Activated naive CD8-positive, alpha-beta T cell treated with anti-CD3 and anti-CD28 coated beads, Interleukin-2, amount 50 U/mL, for 24 hours (primary cell): ENCODE measurements at regions not wholly inside any gene's neighbourhood (a gene's known extent, or its start where the extent isn't known, plus 50 kb on each side); places are given as distances from the start of the nearest gene placed in this dataset.

ENCODE experiments used
- ATAC-seq: fragments of 150-1000 bp; cut with Tn5 transposase; one replicate; pipeline ENCODE4 v1.10.0; 2021
- DNase-seq: peaks from one replicate; pipeline ENCODE4 v3.0.0; 2021
- H3K27ac Mint-ChIP-seq: one replicate; pipeline ENCODE4 v1.8.0; 2021; ENCODE audit warnings: mild to moderate bottlenecking, mixed read lengths
- H3K27me3 Mint-ChIP-seq: one replicate; pipeline ENCODE4 v1.8.0; 2021; ENCODE audit warnings: mixed read lengths
- H3K36me3 Mint-ChIP-seq: one replicate; pipeline ENCODE4 v1.8.0; 2021; ENCODE audit warnings: low read depth, mixed read lengths
- H3K4me1 Mint-ChIP-seq: one replicate; pipeline ENCODE4 v1.8.0; 2021; ENCODE audit warnings: mixed read lengths
- H3K4me3 Mint-ChIP-seq: one replicate; pipeline ENCODE4 v1.8.0; 2021; ENCODE audit warnings: mild to moderate bottlenecking, moderate library complexity, mixed read lengths
- H3K9me3 Mint-ChIP-seq: one replicate; pipeline ENCODE4 v1.8.0; 2021; ENCODE audit warnings: mixed read lengths

DNA sequence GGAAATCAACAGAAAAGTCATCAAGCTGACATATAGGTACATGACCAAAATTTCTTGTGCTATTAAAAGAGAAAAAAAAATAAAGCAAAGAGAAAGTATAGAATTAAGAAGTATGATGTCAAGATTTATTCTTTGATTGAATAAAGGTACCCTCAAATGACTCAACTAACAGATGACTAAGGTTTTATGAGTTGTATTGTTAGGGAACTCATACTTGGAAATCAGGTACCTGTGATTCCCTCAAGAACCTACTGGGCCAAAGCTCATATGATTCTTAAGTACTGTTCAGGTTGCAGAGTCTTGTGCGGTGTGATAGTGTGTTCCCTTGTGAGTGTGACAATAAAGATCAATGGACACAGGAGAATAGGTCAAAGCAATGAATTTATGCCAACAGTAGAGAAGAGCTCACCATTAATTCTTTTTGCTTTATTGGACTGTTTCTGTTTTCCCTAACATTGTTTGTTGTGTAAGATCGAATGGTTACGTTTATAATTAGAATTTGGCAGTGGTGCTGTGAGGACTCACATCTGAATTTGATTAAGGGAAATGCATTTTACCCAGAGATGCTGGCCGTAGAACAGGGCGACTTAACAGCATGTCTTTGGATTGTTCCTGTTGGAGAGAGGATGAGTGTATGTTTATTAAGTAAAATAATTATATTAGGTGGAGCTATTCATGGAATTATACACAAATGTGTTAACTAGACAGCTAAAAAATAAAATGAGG, 293.2 kb upstream of the SEMA3D start:
- Mint-ChIP-seq H3K4me1 (no peaks in the 10 kb centered on the region), H3K27me3 (no peaks in the 10 kb centered on the region), H3K9me3 (no peaks in the 10 kb centered on the region), H3K27ac (no peak overlapping the region), H3K36me3 (no peaks in the 10 kb centered on the region), H3K4me3 (no peak overlapping the region)
- no peak for ATAC-seq
- DNase-seq: no peak

DNA sequence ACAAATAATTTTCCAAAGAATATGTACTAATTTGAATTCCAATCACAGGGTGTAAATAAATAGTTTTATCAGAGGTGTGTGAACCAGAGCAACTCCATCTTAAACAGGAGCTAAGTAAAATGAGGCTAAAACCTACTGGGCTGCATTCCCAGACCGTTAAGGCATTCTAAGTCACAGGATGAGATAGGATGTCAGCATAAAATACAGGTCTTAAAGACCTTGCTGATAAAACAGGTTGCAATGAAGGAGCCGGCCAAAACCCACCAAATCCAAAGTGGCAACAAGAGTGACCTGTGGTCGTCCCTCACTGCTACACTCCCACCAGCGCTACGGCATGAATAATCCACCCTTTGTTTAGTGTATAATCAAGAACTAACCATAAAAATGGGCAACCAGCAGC, 291.7 kb upstream of the SEMA3D start:
- H3K27ac Mint-ChIP-seq: no peak overlapping the region
- no peaks in the 10 kb centered on the region for H3K9me3 Mint-ChIP-seq
- DNase-seq (no peak), ATAC-seq (no peak)
- H3K36me3 Mint-ChIP-seq: no peaks in the 10 kb centered on the region
- H3K4me1 Mint-ChIP-seq: no peaks in the 10 kb centered on the region
- H3K27me3 Mint-ChIP-seq: no peaks in the 10 kb centered on the region
- no peak overlapping the region for H3K4me3 Mint-ChIP-seq

DNA sequence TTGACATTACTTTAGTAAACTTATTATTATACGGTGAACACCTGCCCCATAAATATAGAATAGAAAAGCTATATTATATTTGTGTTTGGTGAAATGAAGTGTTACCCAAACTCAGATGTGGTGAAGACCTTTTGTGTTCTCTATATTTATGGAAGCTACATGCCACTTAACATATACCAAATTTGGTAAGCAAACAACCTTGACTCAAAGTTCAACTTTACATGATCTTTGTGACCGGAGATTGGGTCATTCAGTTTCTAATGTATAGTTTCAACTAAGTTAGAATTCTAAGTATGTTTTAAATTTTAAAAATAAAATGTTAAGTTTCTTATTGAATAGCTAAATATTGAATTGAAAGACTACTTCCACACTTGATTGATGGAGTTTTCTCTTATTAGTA, 288.6 kb upstream of the SEMA3D start:
- Mint-ChIP-seq H3K36me3 (no peaks in the 10 kb centered on the region), H3K4me3 (no peak overlapping the region), H3K9me3 (peaks cover 3% of the 10 kb centered on the region), H3K27ac (no peak overlapping the region), H3K27me3 (no peaks in the 10 kb centered on the region), H3K4me1 (peaks cover 8% of the 10 kb centered on the region)
- DNase-seq: no peak
- ATAC-seq: no peak

DNA sequence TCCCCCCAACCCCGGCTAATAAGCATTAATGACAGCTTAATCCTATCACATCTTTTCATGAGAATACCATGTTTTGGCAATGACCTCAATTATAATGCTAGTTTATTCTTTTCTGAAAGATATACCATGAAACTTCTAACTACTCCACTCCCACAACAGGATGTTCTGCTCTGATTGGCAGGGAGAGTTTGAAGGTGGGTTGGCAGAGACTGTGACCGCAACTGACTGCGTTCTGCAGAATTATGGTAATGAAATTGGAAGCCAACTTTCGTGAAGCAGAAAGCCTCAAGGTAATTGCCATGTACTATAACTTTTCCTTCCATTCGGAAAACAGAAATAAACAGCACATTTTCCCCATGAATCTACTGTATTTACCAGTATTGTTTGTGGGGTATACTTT, 288.2 kb upstream of the SEMA3D start:
- no peaks in the 10 kb centered on the region for H3K27me3 Mint-ChIP-seq
- ATAC-seq: no peak
- H3K4me1 Mint-ChIP-seq: peaks cover 8% of the 10 kb centered on the region

DNA sequence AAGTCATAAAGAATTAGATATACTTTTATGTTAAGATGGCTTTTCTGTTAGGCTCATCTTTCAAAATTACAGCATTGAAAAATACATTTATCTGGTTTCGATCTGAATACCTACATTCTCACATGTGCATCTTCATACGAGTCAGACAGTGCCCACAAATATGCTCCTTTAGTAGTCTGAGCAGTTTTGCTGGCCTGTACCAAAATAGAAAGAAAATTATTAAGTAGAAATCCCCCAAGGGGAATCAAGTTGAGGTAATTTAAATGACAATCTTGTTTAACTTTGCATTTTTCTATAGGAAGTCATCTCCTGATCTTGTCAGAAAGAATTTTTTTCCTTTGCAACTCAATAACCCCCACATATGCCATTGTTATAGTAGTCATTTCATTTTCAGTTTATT, 287.4 kb upstream of the SEMA3D start:
- DNase-seq (no peak), ATAC-seq (no peak)
- peaks cover 8% of the 10 kb centered on the region for H3K4me1 Mint-ChIP-seq
- no peaks in the 10 kb centered on the region for H3K36me3 Mint-ChIP-seq
- H3K4me3 Mint-ChIP-seq: no peak overlapping the region
- H3K9me3 Mint-ChIP-seq: peaks cover 3% of the 10 kb centered on the region
- no peaks in the 10 kb centered on the region for H3K27me3 Mint-ChIP-seq
- no peak overlapping the region for H3K27ac Mint-ChIP-seq

More for the DNA sequence above, 288.2 kb upstream of the SEMA3D start:
- no peak for DNase-seq
- Mint-ChIP-seq H3K9me3 (peaks cover 3% of the 10 kb centered on the region), H3K27ac (no peak overlapping the region), H3K4me3 (no peak overlapping the region), H3K36me3 (no peaks in the 10 kb centered on the region)

DNA sequence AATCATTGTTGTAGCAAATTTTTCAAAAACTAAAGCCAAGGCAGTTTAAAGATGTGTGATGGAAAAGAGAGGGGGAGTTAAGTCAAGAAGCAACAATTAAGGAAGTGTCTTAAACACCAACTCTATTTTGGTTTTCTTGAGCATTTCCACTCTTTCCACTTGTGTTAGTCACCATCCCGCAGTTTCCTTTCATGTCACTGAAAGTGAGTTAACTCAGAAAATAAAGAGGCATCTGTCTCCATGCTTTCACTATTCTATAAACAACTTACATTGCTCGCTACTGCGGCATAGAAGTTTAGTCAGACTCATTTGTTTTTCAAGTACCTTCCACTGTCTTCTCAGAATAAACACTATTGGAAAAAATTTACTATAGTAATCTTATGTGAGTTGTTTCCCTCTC, 284.9 kb upstream of the SEMA3D start:
- Mint-ChIP-seq H3K27me3 (no peaks in the 10 kb centered on the region), H3K36me3 (no peaks in the 10 kb centered on the region), H3K9me3 (peaks cover 3% of the 10 kb centered on the region), H3K4me3 (no peak overlapping the region), H3K4me1 (peaks cover 8% of the 10 kb centered on the region), H3K27ac (no peak overlapping the region)
- DNase-seq (no peak), ATAC-seq (peak; percentile 46)

DNA sequence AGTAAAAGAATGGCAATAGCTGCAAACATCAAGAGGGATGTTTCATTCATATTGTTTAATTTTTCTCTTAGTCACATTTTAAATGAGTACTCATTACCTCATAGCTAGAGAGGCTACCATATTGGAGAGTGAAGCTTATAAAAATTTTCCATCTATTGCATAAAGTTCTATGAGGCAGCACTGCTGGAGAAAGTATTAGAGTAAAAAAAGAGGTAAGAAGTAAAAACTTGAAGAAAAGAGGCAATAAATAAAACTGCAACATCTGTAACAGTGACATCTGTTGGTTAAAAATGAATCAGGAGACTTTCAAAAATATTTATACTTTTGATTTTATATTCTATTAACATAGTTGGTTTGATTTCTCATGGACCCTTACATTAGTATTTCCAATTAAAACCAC, 284.5 kb upstream of the SEMA3D start:
- no peak for DNase-seq
- no peak for ATAC-seq
- H3K27me3 Mint-ChIP-seq: no peaks in the 10 kb centered on the region
- no peak overlapping the region for H3K27ac Mint-ChIP-seq
- peaks cover 3% of the 10 kb centered on the region for H3K9me3 Mint-ChIP-seq
- no peak overlapping the region for H3K4me3 Mint-ChIP-seq
- H3K4me1 Mint-ChIP-seq: peaks cover 8% of the 10 kb centered on the region
- H3K36me3 Mint-ChIP-seq: no peaks in the 10 kb centered on the region

DNA sequence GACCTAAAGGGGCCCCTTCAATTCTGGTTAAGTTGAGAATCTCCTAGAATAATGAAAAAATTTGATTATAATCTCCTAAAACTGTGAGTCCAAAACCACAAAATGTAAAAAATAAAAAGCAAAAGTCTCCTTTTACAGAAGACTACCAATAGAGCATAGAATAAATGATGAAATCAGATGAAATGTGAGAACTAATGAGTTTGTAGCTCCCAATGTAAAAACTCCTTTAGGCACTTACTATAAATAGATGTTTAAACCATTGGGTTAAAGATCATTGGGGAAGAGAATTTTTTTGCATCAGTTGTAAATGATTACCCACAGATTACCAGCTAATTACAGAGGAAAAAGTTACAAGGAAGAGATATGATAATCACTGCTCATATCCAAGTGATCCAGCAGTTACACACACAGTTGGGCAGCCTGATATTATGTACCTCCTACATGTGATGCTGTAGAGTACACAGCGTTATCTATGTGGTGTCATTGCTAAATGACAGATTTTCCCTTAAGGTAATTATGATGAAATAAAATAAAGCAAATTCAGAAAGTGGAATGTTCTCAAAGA, 282.7 kb upstream of the SEMA3D start:
- ATAC-seq (no peak), DNase-seq (no peak)
- H3K36me3 Mint-ChIP-seq: no peaks in the 10 kb centered on the region
- H3K27ac Mint-ChIP-seq: no peak overlapping the region
- H3K27me3 Mint-ChIP-seq: no peaks in the 10 kb centered on the region
- no peak overlapping the region for H3K4me3 Mint-ChIP-seq
- H3K9me3 Mint-ChIP-seq: peaks cover 3% of the 10 kb centered on the region
- peaks cover 8% of the 10 kb centered on the region for H3K4me1 Mint-ChIP-seq

DNA sequence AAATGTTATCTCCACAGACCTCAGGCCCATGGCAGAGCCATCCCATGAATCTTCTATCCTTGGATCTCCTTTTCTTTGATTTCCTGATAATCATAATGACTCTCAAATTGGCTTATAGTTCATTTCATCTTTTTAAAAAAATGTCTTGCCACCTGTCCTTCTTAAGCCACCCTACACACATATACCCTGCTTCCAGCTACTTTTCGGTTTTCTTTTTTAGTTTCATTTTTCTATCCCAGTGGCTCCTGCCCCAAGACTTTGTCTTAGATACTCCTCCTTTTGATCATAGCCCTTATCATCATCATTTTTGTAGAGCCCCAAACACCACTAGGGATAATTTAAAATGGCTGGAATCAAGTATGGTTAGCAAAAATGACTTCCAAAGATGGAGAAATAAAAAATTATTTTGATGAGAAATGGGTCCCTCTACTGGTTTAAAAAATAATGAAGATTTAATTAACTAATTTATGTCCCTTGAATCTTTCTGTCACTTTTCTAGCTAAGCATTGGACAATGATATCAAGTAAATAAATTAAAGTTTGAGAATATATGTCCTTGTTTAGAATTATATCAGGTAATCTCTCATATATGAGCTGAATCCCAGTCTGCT, 277.3 kb upstream of the SEMA3D start:
- no peaks in the 10 kb centered on the region for H3K4me1 Mint-ChIP-seq
- no peak overlapping the region for H3K27ac Mint-ChIP-seq
- DNase-seq: no peak
- no peaks in the 10 kb centered on the region for H3K9me3 Mint-ChIP-seq
- ATAC-seq: no peak
- H3K36me3 Mint-ChIP-seq: no peaks in the 10 kb centered on the region
- H3K27me3 Mint-ChIP-seq: no peaks in the 10 kb centered on the region
- no peak overlapping the region for H3K4me3 Mint-ChIP-seq

DNA sequence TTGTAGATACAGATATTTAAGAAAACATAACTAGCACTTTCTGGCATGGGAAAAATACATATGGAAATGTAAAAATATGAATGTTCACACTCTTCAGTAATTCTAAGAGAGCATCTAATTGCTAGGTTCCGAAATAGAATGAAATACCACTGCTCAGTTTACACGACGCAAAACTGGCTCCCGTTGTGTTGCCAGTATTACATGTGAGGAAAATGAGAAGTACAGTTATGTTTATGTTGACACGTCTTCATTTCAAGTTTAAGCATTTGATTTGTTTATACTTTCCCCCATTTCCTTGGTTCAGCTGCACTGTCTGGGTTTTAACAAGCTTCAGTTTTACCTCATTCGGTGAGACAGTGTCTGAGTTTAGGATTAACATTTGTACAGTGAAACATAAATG, 275.8 kb upstream of the SEMA3D start:
- DNase-seq (no peak), ATAC-seq (no peak)
- Mint-ChIP-seq H3K27me3 (no peaks in the 10 kb centered on the region), H3K9me3 (no peaks in the 10 kb centered on the region), H3K4me1 (no peaks in the 10 kb centered on the region), H3K27ac (no peak overlapping the region), H3K4me3 (no peak overlapping the region), H3K36me3 (no peaks in the 10 kb centered on the region)

DNA sequence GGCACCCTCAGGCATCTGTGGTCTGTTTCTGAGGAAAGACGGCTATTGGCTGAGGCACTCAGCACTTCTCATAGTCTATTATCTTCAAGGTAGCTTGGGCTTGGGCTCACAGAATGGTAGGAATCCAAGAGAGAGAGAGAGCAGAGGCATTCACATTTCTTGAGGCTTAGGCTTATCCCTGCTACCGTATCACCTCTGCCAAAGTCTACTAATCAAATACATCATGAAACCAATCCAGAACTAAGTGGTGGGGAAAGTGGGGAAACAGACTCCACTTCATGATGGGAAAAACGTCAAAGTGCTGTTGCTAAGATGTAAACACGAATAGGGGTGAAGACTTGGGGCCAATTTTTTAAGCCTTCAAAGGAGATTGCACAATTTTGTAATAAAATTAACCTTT, 271.1 kb upstream of the SEMA3D start:
- H3K36me3 Mint-ChIP-seq: no peaks in the 10 kb centered on the region
- H3K9me3 Mint-ChIP-seq: no peaks in the 10 kb centered on the region
- DNase-seq (no peak), ATAC-seq (no peak)
- no peaks in the 10 kb centered on the region for H3K27me3 Mint-ChIP-seq
- H3K4me1 Mint-ChIP-seq: no peaks in the 10 kb centered on the region
- no peak overlapping the region for H3K4me3 Mint-ChIP-seq
- no peak overlapping the region for H3K27ac Mint-ChIP-seq

DNA sequence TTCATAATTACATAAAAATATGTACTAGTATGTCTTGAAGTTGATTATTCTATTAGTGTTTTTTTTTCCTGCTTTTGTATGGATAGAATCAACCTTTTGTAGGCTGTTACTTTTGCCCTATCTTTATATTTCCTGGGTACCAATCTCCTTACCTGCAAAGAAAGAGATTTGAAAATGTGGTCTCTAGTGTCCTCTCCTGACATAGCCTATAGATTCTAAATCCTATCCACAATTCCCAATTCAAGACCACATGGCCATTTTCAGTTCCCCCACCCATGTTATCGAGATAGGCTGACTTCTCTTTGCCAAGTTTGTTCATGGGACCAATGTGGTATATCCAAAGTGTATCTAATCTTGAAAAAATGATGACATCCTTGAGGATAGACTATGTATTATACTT, 269.4 kb upstream of the SEMA3D start:
- H3K27me3 Mint-ChIP-seq: no peaks in the 10 kb centered on the region
- H3K4me3 Mint-ChIP-seq: no peak overlapping the region
- H3K4me1 Mint-ChIP-seq: no peaks in the 10 kb centered on the region
- no peak for DNase-seq
- ATAC-seq: no peak
- no peaks in the 10 kb centered on the region for H3K36me3 Mint-ChIP-seq
- H3K27ac Mint-ChIP-seq: no peak overlapping the region
- H3K9me3 Mint-ChIP-seq: no peaks in the 10 kb centered on the region

DNA sequence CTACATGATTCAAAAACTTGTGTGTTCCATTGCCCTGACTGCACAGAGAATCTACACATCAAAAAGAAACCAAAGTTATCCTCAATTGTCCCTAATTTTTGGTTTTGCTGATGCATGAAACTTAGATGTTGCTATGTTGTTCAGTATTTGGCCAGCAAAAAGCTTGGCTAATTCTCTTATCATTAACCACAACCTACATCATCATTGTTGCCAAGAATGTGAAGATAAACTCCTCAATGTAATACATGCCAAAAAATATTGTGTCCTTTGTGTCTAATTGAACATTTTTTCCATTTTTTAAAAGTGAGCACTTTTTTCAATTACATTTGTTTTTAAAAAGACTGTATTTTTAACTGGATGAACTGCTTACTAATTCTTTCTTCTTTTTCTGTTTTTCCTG, 268.0 kb upstream of the SEMA3D start:
- no peaks in the 10 kb centered on the region for H3K27me3 Mint-ChIP-seq
- no peaks in the 10 kb centered on the region for H3K4me1 Mint-ChIP-seq
- no peak overlapping the region for H3K4me3 Mint-ChIP-seq
- DNase-seq (no peak), ATAC-seq (no peak)
- H3K27ac Mint-ChIP-seq: no peak overlapping the region
- no peaks in the 10 kb centered on the region for H3K36me3 Mint-ChIP-seq
- H3K9me3 Mint-ChIP-seq: no peaks in the 10 kb centered on the region

DNA sequence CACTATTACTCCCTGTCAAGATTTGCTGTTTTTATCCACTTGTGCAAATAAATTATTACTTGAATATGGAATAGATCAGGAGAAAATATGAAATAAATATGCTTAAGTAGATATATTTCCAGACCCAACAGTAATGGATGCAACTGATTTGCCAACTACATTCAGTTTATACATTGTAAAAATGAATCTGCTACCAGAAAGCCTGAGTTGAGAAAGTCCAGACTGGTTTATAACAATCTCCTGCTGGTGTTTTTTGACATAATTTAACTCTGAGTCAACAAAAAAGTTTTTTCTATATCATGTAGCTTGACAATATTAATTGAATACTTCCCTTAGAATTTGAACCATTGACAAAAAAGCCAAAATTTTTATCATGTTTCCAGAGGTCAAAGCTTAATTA, 265.8 kb upstream of the SEMA3D start:
- no peaks in the 10 kb centered on the region for H3K36me3 Mint-ChIP-seq
- ATAC-seq (no peak), DNase-seq (no peak)
- H3K9me3 Mint-ChIP-seq: no peaks in the 10 kb centered on the region
- no peak overlapping the region for H3K4me3 Mint-ChIP-seq
- no peaks in the 10 kb centered on the region for H3K27me3 Mint-ChIP-seq
- no peaks in the 10 kb centered on the region for H3K4me1 Mint-ChIP-seq
- H3K27ac Mint-ChIP-seq: no peak overlapping the region

DNA sequence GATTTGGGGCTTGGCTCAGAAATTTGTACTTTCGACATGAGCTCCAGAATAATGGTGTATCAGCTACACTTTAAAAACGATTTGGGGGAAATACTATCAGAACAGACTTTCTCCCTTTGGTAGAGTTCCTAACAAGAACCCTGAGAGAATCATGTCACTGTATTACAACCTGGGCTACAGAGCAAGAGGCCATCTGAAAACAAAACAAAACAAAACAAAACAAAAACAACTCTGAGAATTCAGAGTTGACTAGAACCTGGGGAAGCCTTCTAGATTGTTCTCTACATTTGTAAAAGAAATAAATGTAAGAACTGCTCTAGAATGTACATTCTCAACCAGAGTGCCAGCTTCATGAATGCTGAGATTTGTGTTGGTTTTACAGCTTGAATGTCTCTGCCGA, 262.6 kb upstream of the SEMA3D start:
- Mint-ChIP-seq H3K27ac (no peak overlapping the region), H3K9me3 (no peaks in the 10 kb centered on the region), H3K27me3 (no peaks in the 10 kb centered on the region), H3K4me1 (no peaks in the 10 kb centered on the region), H3K4me3 (no peak overlapping the region), H3K36me3 (no peaks in the 10 kb centered on the region)
- DNase-seq (no peak), ATAC-seq (no peak)
